Fibroblast of lung (primary cell): ENCODE measurements at regions not wholly inside any gene's neighbourhood (a gene's known extent, or its start where the extent isn't known, plus 50 kb on each side); places are given as distances from the start of the nearest gene placed in this dataset.

Source experiments
- EZH2 ChIP-seq: IDR thresholded peaks from 2 replicates; pipeline ENCODE4 v1.5.1; 2012; ENCODE audit warnings: low read length, control low read depth, mild to moderate bottlenecking; ENCODE audit errors: missing control alignments
- TF ChIP-seq, protein P1 (sequence below), 2 donors: IDR thresholded peaks in 1 of 2; conservative IDR thresholded peaks in 1 of 2; 1 replicate in 1 of 2; 2 replicates in 1 of 2; pipeline ENCODE4 v1.5.1; 2011 to 2012; ENCODE audit warnings: low read length in 2 of 2, control low read depth in 1 of 2, inconsistent platforms in 1 of 2, low read depth in 1 of 2, mild to moderate bottlenecking in 1 of 2

DNA sequence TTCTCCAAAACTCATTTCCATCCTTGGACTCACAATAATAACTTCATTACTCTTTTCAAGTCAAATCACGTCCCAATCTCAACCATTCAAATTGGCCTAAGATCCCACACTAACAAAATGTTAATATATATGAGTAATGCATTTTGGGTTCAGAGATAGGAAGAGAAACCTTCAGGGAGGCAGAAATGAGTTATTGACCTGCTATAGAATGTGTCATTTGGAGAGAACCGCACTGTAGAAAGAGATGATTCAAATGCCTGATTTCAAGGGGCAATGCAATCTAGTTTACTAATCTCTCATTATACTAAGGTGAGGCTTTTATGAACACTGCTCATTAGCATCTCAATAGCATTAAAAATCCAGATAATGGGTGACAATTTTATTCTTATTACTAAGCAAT, 1595.0 kb upstream of the GOT2 start:
- TF ChIP-seq, protein P1, sequence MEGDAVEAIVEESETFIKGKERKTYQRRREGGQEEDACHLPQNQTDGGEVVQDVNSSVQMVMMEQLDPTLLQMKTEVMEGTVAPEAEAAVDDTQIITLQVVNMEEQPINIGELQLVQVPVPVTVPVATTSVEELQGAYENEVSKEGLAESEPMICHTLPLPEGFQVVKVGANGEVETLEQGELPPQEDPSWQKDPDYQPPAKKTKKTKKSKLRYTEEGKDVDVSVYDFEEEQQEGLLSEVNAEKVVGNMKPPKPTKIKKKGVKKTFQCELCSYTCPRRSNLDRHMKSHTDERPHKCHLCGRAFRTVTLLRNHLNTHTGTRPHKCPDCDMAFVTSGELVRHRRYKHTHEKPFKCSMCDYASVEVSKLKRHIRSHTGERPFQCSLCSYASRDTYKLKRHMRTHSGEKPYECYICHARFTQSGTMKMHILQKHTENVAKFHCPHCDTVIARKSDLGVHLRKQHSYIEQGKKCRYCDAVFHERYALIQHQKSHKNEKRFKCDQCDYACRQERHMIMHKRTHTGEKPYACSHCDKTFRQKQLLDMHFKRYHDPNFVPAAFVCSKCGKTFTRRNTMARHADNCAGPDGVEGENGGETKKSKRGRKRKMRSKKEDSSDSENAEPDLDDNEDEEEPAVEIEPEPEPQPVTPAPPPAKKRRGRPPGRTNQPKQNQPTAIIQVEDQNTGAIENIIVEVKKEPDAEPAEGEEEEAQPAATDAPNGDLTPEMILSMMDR (conservative IDR thresholded peaks at IDR 0.05 in 1 of 2, IDR thresholded peaks at IDR 0.05 in 1 of 2; ENCODE audit: low read depth in 1 of 2, low read length in 2 of 2), result no peak
- TF ChIP-seq EZH2, result no peak
